Liver (tissue), 8 donors: ENCODE measurements at regions not wholly inside any gene's neighbourhood (a gene's known extent, or its start where the extent isn't known, plus 50 kb on each side); places are given as distances from the start of the nearest gene placed in this dataset.

Experiments
- DNase-seq: peaks from one replicate; pipeline ENCODE4 v3.0.0-alpha.2; 2017; ENCODE audit warnings: low spot score
- H3K27ac ChIP-seq, 2 donors: one replicate each; pipeline ENCODE4 v1.7.0; 2013; ENCODE audit warnings: inconsistent platforms in 2 of 2, low read length in 2 of 2, control low read depth in 1 of 2, low read depth in 1 of 2, mild to moderate bottlenecking in 1 of 2
- H3K27me3 ChIP-seq, 4 donors: one replicate each; pipeline versions ENCODE4 v1.6.1 to v1.7.0; 2013; ENCODE audit warnings: low read length in 3 of 4, inconsistent platforms in 1 of 4, mild to moderate bottlenecking in 1 of 4, moderate library complexity in 1 of 4; ENCODE audit not compliant: control insufficient read depth in 4 of 4, insufficient read depth in 4 of 4
- H3K36me3 ChIP-seq, 4 donors: one replicate each; pipeline versions ENCODE4 v1.6.1 to v1.7.0; 2013; ENCODE audit warnings: low read length in 3 of 4, mild to moderate bottlenecking in 3 of 4, low read depth in 1 of 4, moderate library complexity in 1 of 4; ENCODE audit not compliant: control insufficient read depth in 4 of 4, insufficient read depth in 3 of 4
- H3K4me1 ChIP-seq, 4 donors: one replicate each; pipeline versions ENCODE4 v1.6.1 to v1.7.0; 2013; ENCODE audit warnings: low read length in 3 of 4, mild to moderate bottlenecking in 3 of 4, moderate library complexity in 1 of 4; ENCODE audit not compliant: control insufficient read depth in 4 of 4, insufficient read depth in 4 of 4
- H3K4me3 ChIP-seq, 3 donors: one replicate each; pipeline versions ENCODE4 v1.6.1 to v1.7.0; 2013; ENCODE audit warnings: low read length in 3 of 3, control low read depth in 1 of 3, low read depth in 1 of 3, mild to moderate bottlenecking in 1 of 3
- H3K9ac ChIP-seq, 2 donors: one replicate each; pipeline ENCODE4 v1.7.0; 2013; ENCODE audit warnings: low read length in 2 of 2, mild to moderate bottlenecking in 2 of 2, moderate library complexity in 2 of 2, control low read depth in 1 of 2, low read depth in 1 of 2
- H3K9me3 ChIP-seq, 4 donors: one replicate each; pipeline versions ENCODE4 v1.6.1 to v1.7.0; 2013; ENCODE audit warnings: low read length in 3 of 4; ENCODE audit not compliant: control insufficient read depth in 4 of 4
- ATF3 ChIP-seq: IDR thresholded peaks from 2 replicates; pipeline ENCODE4 v1.6.1; 2016; ENCODE audit warnings: antibody characterized with exemption
- CTCF ChIP-seq: fragments of 150-350 bp; IDR thresholded peaks from 2 replicates; pipeline ENCODE4 v1.5.1; 2017; ENCODE audit warnings: improper control_type of control experiment, low read depth, low read length; ENCODE audit not compliant: missing input control
- FOXA1 ChIP-seq: IDR thresholded peaks from 2 replicates; pipeline ENCODE4 v1.6.1; 2016; ENCODE audit warnings: antibody characterized with exemption
- FOXA2 ChIP-seq: IDR thresholded peaks from 2 replicates; pipeline ENCODE4 v1.6.1; 2016; ENCODE audit warnings: antibody characterized with exemption
- GABPA ChIP-seq, 2 donors: IDR thresholded peaks in 1 of 2; conservative IDR thresholded peaks in 1 of 2; 2 replicates each; pipeline ENCODE4 v1.6.1; 2016; ENCODE audit warnings: antibody characterized with exemption in 2 of 2, mild to moderate bottlenecking in 1 of 2, moderate library complexity in 1 of 2
- HNF4A ChIP-seq, 2 donors: conservative IDR thresholded peaks; 2 replicates each; pipeline ENCODE4 v1.6.1; 2016; ENCODE audit warnings: antibody characterized with exemption in 2 of 2, mild to moderate bottlenecking in 2 of 2
- HNF4G ChIP-seq: IDR thresholded peaks from 2 replicates; pipeline ENCODE4 v1.6.1; 2016; ENCODE audit warnings: antibody characterized with exemption
- JUND ChIP-seq, 2 donors: IDR thresholded peaks; 2 replicates each; pipeline ENCODE4 v1.6.1; 2016; ENCODE audit warnings: antibody characterized with exemption in 2 of 2
- MAX ChIP-seq: IDR thresholded peaks from 2 replicates; pipeline ENCODE4 v1.6.1; 2016; ENCODE audit warnings: antibody characterized with exemption
- NR2F2 ChIP-seq: IDR thresholded peaks from 2 replicates; pipeline ENCODE4 v1.6.1; 2016; ENCODE audit warnings: antibody characterized with exemption
- RAD21 ChIP-seq, 2 donors: IDR thresholded peaks; 2 replicates each; pipeline ENCODE4 v1.6.1; 2016; ENCODE audit warnings: antibody characterized with exemption in 2 of 2, mild to moderate bottlenecking in 2 of 2
- REST ChIP-seq: IDR thresholded peaks from 2 replicates; pipeline ENCODE4 v1.6.1; 2016; ENCODE audit warnings: antibody characterized with exemption, mild to moderate bottlenecking
- RXRA ChIP-seq, 2 donors: IDR thresholded peaks; 2 replicates each; pipeline ENCODE4 v1.6.1; 2017 to 2018; ENCODE audit warnings: antibody characterized with exemption in 2 of 2, mild to moderate bottlenecking in 1 of 2
- SP1 ChIP-seq: IDR thresholded peaks from 2 replicates; pipeline ENCODE4 v1.6.1; 2018; ENCODE audit warnings: antibody characterized with exemption, mild to moderate bottlenecking
- YY1 ChIP-seq: IDR thresholded peaks from 2 replicates; pipeline ENCODE4 v1.6.1; 2016; ENCODE audit warnings: antibody characterized with exemption, mild to moderate bottlenecking
- ZBTB33 ChIP-seq: IDR thresholded peaks from 2 replicates; pipeline ENCODE4 v1.6.1; 2016; ENCODE audit warnings: antibody characterized with exemption
- WGBS: extraction: QIAGEN DNeasy Blood & Tissue Kit; methylation state at CpG from one replicate; pipeline ENCODE4 v1.1.7; 2013; 5-methylcytosine and 5-hydroxymethylcytosine counted together
- donor health status: healthy.
- donor health status: healthy.
- donor health status: healthy.
- donor health status: healthy.
- donor health status: healthy.

GRCh38 chr10:130244928-130245495 is 108.8 kb downstream of the GLRX3 start:
- no peaks in the 10 kb centered on the region for H3K4me1 ChIP-seq
- 84% methylated on average over 8 of the region's 8 CpGs for WGBS
- no peaks in the 10 kb centered on the region for H3K36me3 ChIP-seq
- TF ChIP-seq HNF4A (conservative IDR thresholded peaks at IDR 0.05) (no peak), ATF3 (no peak), GABPA (IDR thresholded peaks at IDR 0.05 in 1 of 2, conservative IDR thresholded peaks at IDR 0.05 in 1 of 2) (no peak), JUND (IDR thresholded peaks at IDR 0.05) (no peak), RAD21 (IDR thresholded peaks at IDR 0.05) (no peak), CTCF (no peak), REST (no peak), ZBTB33 (no peak), RXRA (IDR thresholded peaks at IDR 0.05) (no peak), FOXA1 (no peak), HNF4G (no peak), MAX (no peak), SP1 (no peak), NR2F2 (no peak), FOXA2 (no peak)
- no peak overlapping the region for H3K4me3 ChIP-seq
- H3K9ac ChIP-seq = no peak overlapping the region
- no peaks in the 10 kb centered on the region for H3K27me3 ChIP-seq
- H3K9me3 ChIP-seq = peaks cover 0 to 3% (median 2%) of the 10 kb centered on the region in 4 donors
- no peak overlapping the region for H3K27ac ChIP-seq
- DNase-seq = no peak

- peaks cover 0 to 3% (median 2%) of the 10 kb centered on the region in 4 donors for H3K9me3 ChIP-seq
- H3K9ac ChIP-seq = no peak overlapping the region
- H3K4me1 ChIP-seq = no peaks in the 10 kb centered on the region
- no peak for DNase-seq
- no peak overlapping the region for H3K27ac ChIP-seq
- H3K4me3 ChIP-seq = no peak overlapping the region
- no peak for TF ChIP-seq RAD21 (IDR thresholded peaks at IDR 0.05)
- TF ChIP-seq YY1 = no peak
- no peaks in the 10 kb centered on the region for H3K36me3 ChIP-seq
- WGBS = 87% methylated on average over 4 of the region's 4 CpGs
- no peaks in the 10 kb centered on the region for H3K27me3 ChIP-seq
Observed at GRCh38 chr10:130246113-130246512, 109.9 kb downstream of the GLRX3 start.
